Neural progenitor cell (in vitro differentiated cells): ENCODE measurements at regions not wholly inside any gene's neighbourhood (a gene's known extent, or its start where the extent isn't known, plus 50 kb on each side); places are given as distances from the start of the nearest gene placed in this dataset.
"Not testable (repeated sequence)": the region's sequence is repeated elsewhere in the genome, so short reads cannot be mapped to it uniquely, and the experiment has no call there.

ENCODE experiments used
- DNase-seq: peaks from one replicate; pipeline ENCODE4 v3.0.0-alpha.2; 2016; ENCODE audit warnings: low spot score
- H2AFZ ChIP-seq: fragments of 200-600 bp; sonication (generic); replicated peaks from 2 replicates; pipeline ENCODE4 v1.6.1; 2016; ENCODE audit warnings: antibody characterized with exemption
- H3F3A ChIP-seq: fragments of 200-600 bp; sonication (generic); 2 replicates; pipeline ENCODE4 v1.6.1; 2016; ENCODE audit warnings: antibody characterized with exemption, low read depth
- H3K27ac ChIP-seq: fragments of 200-600 bp; sonication (generic); 2 replicates; pipeline ENCODE4 v1.5.1; 2016; ENCODE audit warnings: mild to moderate bottlenecking
- H3K27me3 ChIP-seq: fragments of 200-600 bp; sonication (generic); 2 replicates; pipeline ENCODE4 v1.6.1; 2016; ENCODE audit warnings: mild to moderate bottlenecking, moderate library complexity
- H3K36me3 ChIP-seq: fragments of 200-600 bp; sonication (generic); 2 replicates; pipeline ENCODE4 v1.5.1; 2016
- H3K4me1 ChIP-seq: fragments of 200-600 bp; sonication (generic); 2 replicates; pipeline ENCODE4 v1.6.1; 2016; ENCODE audit warnings: mixed run types
- H3K4me2 ChIP-seq: fragments of 200-600 bp; sonication (generic); 2 replicates; pipeline ENCODE4 v1.6.1; 2016
- H3K4me3 ChIP-seq: fragments of 200-600 bp; sonication (generic); 2 replicates; pipeline ENCODE4 v1.5.1; 2016
- H3K79me2 ChIP-seq: fragments of 200-600 bp; sonication (generic); 2 replicates; pipeline ENCODE4 v1.6.1; 2016; ENCODE audit warnings: low read depth
- H3K9ac ChIP-seq: fragments of 200-600 bp; sonication (generic); 2 replicates; pipeline ENCODE4 v1.6.1; 2016
- H3K9me3 ChIP-seq: fragments of 200-600 bp; sonication (generic); 2 replicates; pipeline ENCODE4 v1.5.1; 2016; ENCODE audit warnings: low read depth
- H4K20me1 ChIP-seq: fragments of 200-600 bp; sonication (generic); 2 replicates; pipeline ENCODE4 v1.6.1; 2016; ENCODE audit warnings: low read depth
- H3K27ac Mint-ChIP-seq: 3 replicates; pipeline ENCODE4 v1.8.0; 2021; ENCODE audit warnings: mixed read lengths
- H3K27me3 Mint-ChIP-seq: 2 replicates; pipeline ENCODE4 v1.8.0; 2022; ENCODE audit warnings: low read depth, mild to moderate bottlenecking, inconsistent platforms, moderate library complexity, mixed read lengths; ENCODE audit not compliant: insufficient read depth
- H3K36me3 Mint-ChIP-seq: 3 replicates; pipeline ENCODE4 v1.8.0; 2021; ENCODE audit warnings: mixed read lengths
- H3K4me1 Mint-ChIP-seq: 3 replicates; pipeline ENCODE4 v1.8.0; 2021; ENCODE audit warnings: mixed read lengths
- H3K4me3 Mint-ChIP-seq: 3 replicates; pipeline ENCODE4 v1.8.0; 2021; ENCODE audit warnings: mild to moderate bottlenecking, moderate library complexity, mixed read lengths
- H3K9me3 Mint-ChIP-seq: 3 replicates; pipeline ENCODE4 v1.8.0; 2020; ENCODE audit warnings: mixed read lengths

- not testable (repeated sequence) for H3K9me3 ChIP-seq, H3K4me3 ChIP-seq, H4K20me1 ChIP-seq, H3K36me3 Mint-ChIP-seq, H3K9ac ChIP-seq, H3K27ac Mint-ChIP-seq, H3K4me3 Mint-ChIP-seq, H3K79me2 ChIP-seq, H3K4me1 Mint-ChIP-seq, H3K27me3 ChIP-seq, H3K36me3 ChIP-seq, H3F3A ChIP-seq, H3K4me1 ChIP-seq, H3K4me2 ChIP-seq, DNase-seq, H3K9me3 Mint-ChIP-seq, H2AFZ ChIP-seq, H3K27ac ChIP-seq, H3K27me3 Mint-ChIP-seq
These were observed 651.4 kb downstream of the PCDH11X start for GRCh38 chrX:92430574-92430973.

GRCh38 chrX:92460539-92460938, 681.4 kb downstream of the PCDH11X start:
- H3K4me1 ChIP-seq, H3K79me2 ChIP-seq, H3K4me1 Mint-ChIP-seq, H3K9me3 Mint-ChIP-seq, H3K27me3 ChIP-seq, H3K36me3 ChIP-seq, H3K9ac ChIP-seq, H3K36me3 Mint-ChIP-seq, H3K27ac Mint-ChIP-seq, H4K20me1 ChIP-seq, H3F3A ChIP-seq, H3K4me3 ChIP-seq, H2AFZ ChIP-seq, DNase-seq, H3K4me3 Mint-ChIP-seq, H3K4me2 ChIP-seq, H3K27ac ChIP-seq, H3K27me3 Mint-ChIP-seq, H3K9me3 ChIP-seq: not testable (repeated sequence)

GRCh38 chrX:92480165-92480564, 701.0 kb downstream of the PCDH11X start:
- H3K27me3 ChIP-seq, H3K27ac ChIP-seq, H3K9me3 ChIP-seq, H3K36me3 ChIP-seq, H3F3A ChIP-seq, DNase-seq, H2AFZ ChIP-seq, H3K4me2 ChIP-seq, H3K4me1 ChIP-seq, H3K36me3 Mint-ChIP-seq, H3K27me3 Mint-ChIP-seq, H4K20me1 ChIP-seq, H3K9ac ChIP-seq, H3K9me3 Mint-ChIP-seq, H3K27ac Mint-ChIP-seq, H3K4me1 Mint-ChIP-seq, H3K4me3 ChIP-seq, H3K79me2 ChIP-seq, H3K4me3 Mint-ChIP-seq: not testable (repeated sequence)

- H3K9ac ChIP-seq, H3K4me1 Mint-ChIP-seq, H4K20me1 ChIP-seq, H3K27me3 ChIP-seq, H3K79me2 ChIP-seq, H3K36me3 Mint-ChIP-seq, H3F3A ChIP-seq, H3K27ac ChIP-seq, H3K27me3 Mint-ChIP-seq, H3K4me1 ChIP-seq, H3K4me3 ChIP-seq, H3K4me3 Mint-ChIP-seq, H2AFZ ChIP-seq, H3K27ac Mint-ChIP-seq, H3K9me3 Mint-ChIP-seq, H3K9me3 ChIP-seq, H3K36me3 ChIP-seq, DNase-seq, H3K4me2 ChIP-seq: not testable (repeated sequence)
These were observed 706.3 kb downstream of the PCDH11X start for GRCh38 chrX:92485487-92485886.

GRCh38 chrX:92515270-92515669, 736.1 kb downstream of the PCDH11X start:
- H3K9me3 Mint-ChIP-seq, DNase-seq, H3K79me2 ChIP-seq, H3K27me3 Mint-ChIP-seq, H3K9ac ChIP-seq, H3K4me1 Mint-ChIP-seq, H4K20me1 ChIP-seq, H3K9me3 ChIP-seq, H3K27me3 ChIP-seq, H3K4me2 ChIP-seq, H3K27ac ChIP-seq, H3K4me3 ChIP-seq, H3K27ac Mint-ChIP-seq, H2AFZ ChIP-seq, H3F3A ChIP-seq, H3K36me3 Mint-ChIP-seq, H3K36me3 ChIP-seq, H3K4me1 ChIP-seq, H3K4me3 Mint-ChIP-seq: not testable (repeated sequence)

- H3K4me2 ChIP-seq, H3K36me3 ChIP-seq, H3K27ac Mint-ChIP-seq, H3K9me3 ChIP-seq, H3K36me3 Mint-ChIP-seq, H3K9me3 Mint-ChIP-seq, H3K27me3 Mint-ChIP-seq, H3K4me3 ChIP-seq, DNase-seq, H3K4me1 ChIP-seq, H3K27me3 ChIP-seq, H3K9ac ChIP-seq, H3F3A ChIP-seq, H4K20me1 ChIP-seq, H3K79me2 ChIP-seq, H3K27ac ChIP-seq, H3K4me3 Mint-ChIP-seq, H3K4me1 Mint-ChIP-seq, H2AFZ ChIP-seq: not testable (repeated sequence)
These were observed 749.8 kb downstream of the PCDH11X start for GRCh38 chrX:92528995-92529394.

- H3K36me3 ChIP-seq, H3K27me3 Mint-ChIP-seq, H3K9me3 ChIP-seq, H3K9ac ChIP-seq, H3K4me3 Mint-ChIP-seq, H3K27me3 ChIP-seq, H3K36me3 Mint-ChIP-seq, DNase-seq, H3K9me3 Mint-ChIP-seq, H3K4me2 ChIP-seq, H3K4me1 ChIP-seq, H3F3A ChIP-seq, H3K27ac ChIP-seq, H4K20me1 ChIP-seq, H2AFZ ChIP-seq, H3K4me3 ChIP-seq, H3K4me1 Mint-ChIP-seq, H3K79me2 ChIP-seq, H3K27ac Mint-ChIP-seq: not testable (repeated sequence)
These were observed 761.3 kb downstream of the PCDH11X start for GRCh38 chrX:92540461-92540860.

- not testable (repeated sequence) for H3K9me3 ChIP-seq, H3K4me3 ChIP-seq, H3K27me3 Mint-ChIP-seq, H3K27ac Mint-ChIP-seq, DNase-seq, H3K27me3 ChIP-seq, H3K4me1 Mint-ChIP-seq, H3K36me3 Mint-ChIP-seq, H3F3A ChIP-seq, H3K9me3 Mint-ChIP-seq, H3K79me2 ChIP-seq, H3K27ac ChIP-seq, H3K4me2 ChIP-seq, H2AFZ ChIP-seq, H4K20me1 ChIP-seq, H3K4me1 ChIP-seq, H3K9ac ChIP-seq, H3K36me3 ChIP-seq, H3K4me3 Mint-ChIP-seq
These were observed 779.1 kb downstream of the PCDH11X start for GRCh38 chrX:92558323-92558722.

- H3K4me3 Mint-ChIP-seq, H3K27ac ChIP-seq, H3K27me3 Mint-ChIP-seq, H3K9me3 ChIP-seq, DNase-seq, H3K36me3 Mint-ChIP-seq, H3K9me3 Mint-ChIP-seq, H4K20me1 ChIP-seq, H3K4me1 ChIP-seq, H3K27me3 ChIP-seq, H3K9ac ChIP-seq, H3F3A ChIP-seq, H3K36me3 ChIP-seq, H3K4me2 ChIP-seq, H3K4me1 Mint-ChIP-seq, H3K79me2 ChIP-seq, H2AFZ ChIP-seq, H3K27ac Mint-ChIP-seq, H3K4me3 ChIP-seq: not testable (repeated sequence)
These were observed 779.6 kb downstream of the PCDH11X start for GRCh38 chrX:92558796-92559195.
